ENCODE measurements at regions not wholly inside any gene's neighbourhood (a gene's known extent, or its start where the extent isn't known, plus 50 kb on each side); places are given as distances from the start of the nearest gene placed in this dataset.

GRCh38 chr10:80855348-80855971 lies 317.8 kb downstream of the SH2D4B start:
- POLR2A ChIA-PET (ENCODE audit: unreplicated experiment): no interaction called here

More at GRCh38 chr10:80855348-80855971, 317.8 kb downstream of the SH2D4B start:
- Histone ChIP-seq H4K20me1 (ENCODE audit: insufficient read depth, low read length) (no peaks in the 10 kb centered on the region), H2BK15ac (ENCODE audit: low read depth, low read length) (no peak overlapping the region), H3K9me3 (ENCODE audit: control insufficient read depth, insufficient read depth, low read length) (peaks cover 8% of the 10 kb centered on the region), H3K79me1 (ENCODE audit: low read depth in 1 of 2, low read length in 2 of 2) (no peaks in the 10 kb centered on the region), H2BK120ac (ENCODE audit: low read depth, low read length) (no peak overlapping the region), H2AFZ (replicated peaks; ENCODE audit: low read length, poor library complexity) (no peak overlapping the region), H3K27ac (ENCODE audit: insufficient read depth, low read length) (no peak overlapping the region), H2BK5ac (ENCODE audit: low read depth, low read length, poor library complexity, severe bottlenecking) (no peak overlapping the region), H4K91ac (ENCODE audit: insufficient read depth, low read depth, low read length) (no peak overlapping the region), H3K4me1 (ENCODE audit: control insufficient read depth, insufficient read depth, low read length) (no peaks in the 10 kb centered on the region), H3K18ac (ENCODE audit: low read depth, low read length) (no peak overlapping the region), H3K9me1 (ENCODE audit: insufficient read depth, low read length) (no peaks in the 10 kb centered on the region), H3K56ac (ENCODE audit: extremely low read depth, insufficient read depth, low read length) (no peak overlapping the region), H3K14ac (replicated peaks; ENCODE audit: low read depth, low read length) (no peak overlapping the region), H2BK20ac (ENCODE audit: low read depth, low read length) (no peak overlapping the region), H2AK5ac (ENCODE audit: low read depth, low read length) (no peak overlapping the region), H3K4me2 (ENCODE audit: low read depth, low read length) (no peak overlapping the region), H3K27me3 (ENCODE audit: control insufficient read depth, insufficient read depth, low read length) (no peaks in the 10 kb centered on the region), H4K8ac (ENCODE audit: low read depth in 2 of 2, low read length in 2 of 2) (no peak overlapping the region), H3K4me3 (ENCODE audit: insufficient read depth, low read depth, low read length) (no peak overlapping the region), H3K23ac (ENCODE audit: low read depth, low read length) (no peak overlapping the region), H3K4ac (ENCODE audit: low read depth, low read length) (no peak overlapping the region), H4K5ac (ENCODE audit: low read depth, low read length) (no peak overlapping the region), H3K9ac (ENCODE audit: low read depth, low read length) (no peak overlapping the region), H3K36me3 (ENCODE audit: control insufficient read depth, insufficient read depth, low read length) (no peaks in the 10 kb centered on the region), H2AK9ac (replicated peaks; ENCODE audit: low read depth, low read length, poor library complexity) (no peak overlapping the region)
- dilution Hi-C loops (cut with HindIII; ENCODE audit: low sequenced_read_pairs, unreplicated experiment): no loop called here
- CTCF ChIA-PET: no interaction called here
- no TSS peak for BruUV-seq (replicated peaks)
- ATAC-seq (ENCODE audit: low read depth) (no peak), DNase-seq (no peak)
- intact Hi-C loops (cut with micrococcal nuclease): no loop called here
- in situ Hi-C loops (cut with MboI; ENCODE audit: low sequenced_read_pairs): no loop called here
- WGBS, 2 experiments (ENCODE audit: extremely low coverage in 2 of 2, insufficient read length in 1 of 2): 0% methylated on average over 2 of the region's 5 CpGs; no CpG with 5 or more reads in 1 of the 2 experiments
- TF ChIP-seq POLR2A (IDR thresholded peaks at IDR 0.05; ENCODE audit: low read depth, low read length) (no peak), RFX5 (IDR thresholded peaks at IDR 0.05; ENCODE audit: low read depth, low read length) (no peak), CEBPB (IDR thresholded peaks at IDR 0.05; ENCODE audit: low read depth, low read length) (no peak), MAFK (IDR thresholded peaks at IDR 0.05; ENCODE audit: low read depth, low read length) (no peak), MXI1 (IDR thresholded peaks at IDR 0.05; ENCODE audit: borderline replicate concordance, low read depth, low read length) (no peak), BHLHE40 (IDR thresholded peaks at IDR 0.05; ENCODE audit: low read depth, low read length) (no peak), FOS (IDR thresholded peaks at IDR 0.05; ENCODE audit: low read depth, low read length) (no peak), ELK1 (IDR thresholded peaks at IDR 0.05; ENCODE audit: borderline replicate concordance, low read depth, low read length) (no peak), RAD21 (IDR thresholded peaks at IDR 0.05; ENCODE audit: low read length) (no peak), SMC3 (IDR thresholded peaks at IDR 0.05; ENCODE audit: low read depth, low read length) (no peak), NFE2L2 (IDR thresholded peaks at IDR 0.05; ENCODE audit: low read depth, low read length) (no peak), RCOR1 (IDR thresholded peaks at IDR 0.05; ENCODE audit: insufficient replicate concordance, low read length) (no peak)
- TF ChIP-seq, protein P1, sequence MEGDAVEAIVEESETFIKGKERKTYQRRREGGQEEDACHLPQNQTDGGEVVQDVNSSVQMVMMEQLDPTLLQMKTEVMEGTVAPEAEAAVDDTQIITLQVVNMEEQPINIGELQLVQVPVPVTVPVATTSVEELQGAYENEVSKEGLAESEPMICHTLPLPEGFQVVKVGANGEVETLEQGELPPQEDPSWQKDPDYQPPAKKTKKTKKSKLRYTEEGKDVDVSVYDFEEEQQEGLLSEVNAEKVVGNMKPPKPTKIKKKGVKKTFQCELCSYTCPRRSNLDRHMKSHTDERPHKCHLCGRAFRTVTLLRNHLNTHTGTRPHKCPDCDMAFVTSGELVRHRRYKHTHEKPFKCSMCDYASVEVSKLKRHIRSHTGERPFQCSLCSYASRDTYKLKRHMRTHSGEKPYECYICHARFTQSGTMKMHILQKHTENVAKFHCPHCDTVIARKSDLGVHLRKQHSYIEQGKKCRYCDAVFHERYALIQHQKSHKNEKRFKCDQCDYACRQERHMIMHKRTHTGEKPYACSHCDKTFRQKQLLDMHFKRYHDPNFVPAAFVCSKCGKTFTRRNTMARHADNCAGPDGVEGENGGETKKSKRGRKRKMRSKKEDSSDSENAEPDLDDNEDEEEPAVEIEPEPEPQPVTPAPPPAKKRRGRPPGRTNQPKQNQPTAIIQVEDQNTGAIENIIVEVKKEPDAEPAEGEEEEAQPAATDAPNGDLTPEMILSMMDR (conservative IDR thresholded peaks at IDR 0.05; ENCODE audit: low read depth, low read length): no peak

All from IMR-90 (cell line).